Glutamatergic neuron (in vitro differentiated cells): ENCODE measurements at regions not wholly inside any gene's neighbourhood (a gene's known extent, or its start where the extent isn't known, plus 50 kb on each side); places are given as distances from the start of the nearest gene placed in this dataset.
A peak's percentile ranks its signal among the peaks of the same experiment; 100 is the strongest.

Experiments
- DNase-seq: peaks from one replicate; pipeline ENCODE4 v3.0.0; 2022
- H3K27ac Mint-ChIP-seq: one replicate; pipeline ENCODE4 v1.8.0; 2020; ENCODE audit warnings: mild to moderate bottlenecking, mixed read lengths, inconsistent platforms; ENCODE audit not compliant: unreplicated experiment
- H3K27me3 Mint-ChIP-seq: one replicate; pipeline ENCODE4 v1.8.0; 2020; ENCODE audit warnings: mild to moderate bottlenecking, moderate library complexity, mixed read lengths, inconsistent platforms; ENCODE audit not compliant: unreplicated experiment
- H3K36me3 Mint-ChIP-seq: one replicate; pipeline ENCODE4 v1.8.0; 2020; ENCODE audit warnings: mild to moderate bottlenecking, mixed read lengths, inconsistent platforms; ENCODE audit not compliant: unreplicated experiment
- H3K4me1 Mint-ChIP-seq: one replicate; pipeline ENCODE4 v1.8.0; 2020; ENCODE audit warnings: mild to moderate bottlenecking, low read depth, mixed read lengths, inconsistent platforms; ENCODE audit not compliant: unreplicated experiment
- H3K4me3 Mint-ChIP-seq: one replicate; pipeline ENCODE4 v1.8.0; 2020; ENCODE audit warnings: mild to moderate bottlenecking, mixed read lengths, inconsistent platforms; ENCODE audit not compliant: unreplicated experiment
- H3K9me3 Mint-ChIP-seq: one replicate; pipeline ENCODE4 v1.8.0; 2020; ENCODE audit warnings: mild to moderate bottlenecking, moderate library complexity, mixed read lengths, inconsistent platforms; ENCODE audit not compliant: unreplicated experiment
- TF ChIP-seq, protein P1 (sequence below): fragments of 200-600 bp; sonication (generic); IDR thresholded peaks from one replicate; pipeline ENCODE4 v1.5.0; 2021; ENCODE audit not compliant: partially characterized antibody, unreplicated experiment

DNA sequence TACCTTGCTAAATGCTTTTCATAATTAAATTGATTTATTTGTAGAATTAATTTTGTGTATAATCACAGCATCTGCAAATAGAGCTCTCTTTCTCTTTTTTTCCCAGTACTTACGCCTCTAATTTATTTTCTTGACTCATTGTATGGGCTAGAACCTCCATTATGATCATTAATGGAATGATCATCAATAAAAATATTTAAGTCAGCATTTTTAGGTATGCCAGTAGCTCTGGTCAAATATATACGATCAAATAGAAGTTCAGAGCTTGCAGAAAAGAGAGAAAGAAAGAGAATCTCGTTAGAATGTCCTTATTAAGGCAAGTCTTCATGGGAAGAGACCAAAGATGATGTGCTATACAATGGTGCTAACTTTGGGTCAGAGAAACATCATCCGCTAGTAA lies 202.6 kb downstream of the TLR4 start:
- no peaks in the 10 kb centered on the region for H3K4me1 Mint-ChIP-seq
- peaks cover 12% of the 10 kb centered on the region for H3K36me3 Mint-ChIP-seq
- TF ChIP-seq, protein P1, sequence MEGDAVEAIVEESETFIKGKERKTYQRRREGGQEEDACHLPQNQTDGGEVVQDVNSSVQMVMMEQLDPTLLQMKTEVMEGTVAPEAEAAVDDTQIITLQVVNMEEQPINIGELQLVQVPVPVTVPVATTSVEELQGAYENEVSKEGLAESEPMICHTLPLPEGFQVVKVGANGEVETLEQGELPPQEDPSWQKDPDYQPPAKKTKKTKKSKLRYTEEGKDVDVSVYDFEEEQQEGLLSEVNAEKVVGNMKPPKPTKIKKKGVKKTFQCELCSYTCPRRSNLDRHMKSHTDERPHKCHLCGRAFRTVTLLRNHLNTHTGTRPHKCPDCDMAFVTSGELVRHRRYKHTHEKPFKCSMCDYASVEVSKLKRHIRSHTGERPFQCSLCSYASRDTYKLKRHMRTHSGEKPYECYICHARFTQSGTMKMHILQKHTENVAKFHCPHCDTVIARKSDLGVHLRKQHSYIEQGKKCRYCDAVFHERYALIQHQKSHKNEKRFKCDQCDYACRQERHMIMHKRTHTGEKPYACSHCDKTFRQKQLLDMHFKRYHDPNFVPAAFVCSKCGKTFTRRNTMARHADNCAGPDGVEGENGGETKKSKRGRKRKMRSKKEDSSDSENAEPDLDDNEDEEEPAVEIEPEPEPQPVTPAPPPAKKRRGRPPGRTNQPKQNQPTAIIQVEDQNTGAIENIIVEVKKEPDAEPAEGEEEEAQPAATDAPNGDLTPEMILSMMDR, result no peak
- H3K27ac Mint-ChIP-seq, result no peak overlapping the region
- peaks cover 4% of the 10 kb centered on the region for H3K9me3 Mint-ChIP-seq
- H3K4me3 Mint-ChIP-seq, result no peak overlapping the region
- no peak for DNase-seq
- H3K27me3 Mint-ChIP-seq, result peaks cover 2% of the 10 kb centered on the region

DNA sequence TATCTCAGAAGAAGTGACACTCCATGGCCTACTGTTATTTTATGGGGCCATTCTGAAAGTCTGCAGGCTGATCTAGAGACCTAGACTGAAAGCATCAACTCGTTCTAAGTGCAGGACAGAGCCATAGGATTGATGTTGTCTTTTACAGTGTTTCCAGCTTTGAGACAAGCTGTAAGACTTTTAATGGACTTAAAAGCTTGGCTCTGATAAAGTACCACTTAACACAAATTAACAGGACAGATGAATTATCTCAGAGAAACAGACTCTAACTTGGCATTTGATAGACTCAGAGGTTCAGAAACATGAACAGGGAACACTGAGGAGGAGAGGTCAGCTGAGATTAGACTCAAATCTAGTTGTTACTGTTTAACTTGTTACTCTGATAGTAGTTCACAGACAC lies 203.2 kb downstream of the TLR4 start:
- H3K27ac Mint-ChIP-seq, result no peak overlapping the region
- peaks cover 12% of the 10 kb centered on the region for H3K36me3 Mint-ChIP-seq
- no peaks in the 10 kb centered on the region for H3K4me1 Mint-ChIP-seq

GRCh38 chr9:117916291-117916690 lies 212.1 kb downstream of the TLR4 start:
- TF ChIP-seq, protein P1, result no peak
- Mint-ChIP-seq H3K27ac (no peak overlapping the region), H3K36me3 (peaks cover 3% of the 10 kb centered on the region), H3K4me1 (peaks cover 10% of the 10 kb centered on the region), H3K27me3 (peaks cover 3% of the 10 kb centered on the region), H3K9me3 (peaks cover 2% of the 10 kb centered on the region), H3K4me3 (no peak overlapping the region)
- no peak for DNase-seq

More for the DNA sequence above, 203.2 kb downstream of the TLR4 start:
- TF ChIP-seq, protein P1, result no peak
- DNase-seq, result no peak
- Mint-ChIP-seq H3K9me3 (peaks cover 4% of the 10 kb centered on the region), H3K27me3 (peaks cover 2% of the 10 kb centered on the region), H3K4me3 (no peak overlapping the region)

GRCh38 chr9:117917873-117918272 lies 213.7 kb downstream of the TLR4 start:
- Mint-ChIP-seq H3K9me3 (no peaks in the 10 kb centered on the region), H3K27ac (no peak overlapping the region), H3K4me3 (no peak overlapping the region), H3K4me1 (peaks cover 10% of the 10 kb centered on the region), H3K36me3 (no peaks in the 10 kb centered on the region), H3K27me3 (peaks cover 3% of the 10 kb centered on the region)
- peak; percentile 13 for DNase-seq
- TF ChIP-seq, protein P1, result no peak

- Mint-ChIP-seq H3K27me3 (peaks cover 2% of the 10 kb centered on the region), H3K4me1 (peaks cover 10% of the 10 kb centered on the region), H3K36me3 (no peaks in the 10 kb centered on the region), H3K9me3 (no peaks in the 10 kb centered on the region), H3K4me3 (no peak overlapping the region), H3K27ac (no peak overlapping the region)
- TF ChIP-seq, protein P1, result no peak
- DNase-seq, result no peak
Observed at GRCh38 chr9:117919538-117919937, 215.3 kb downstream of the TLR4 start.
